Keratinocyte (primary cell): ENCODE measurements at regions not wholly inside any gene's neighbourhood (a gene's known extent, or its start where the extent isn't known, plus 50 kb on each side); places are given as distances from the start of the nearest gene placed in this dataset.

ENCODE experiments used
- DNase-seq: peaks from one replicate; pipeline ENCODE4 v3.0.0-alpha.2; 2011; ENCODE audit warnings: low read depth, missing footprints, low spot score
- FAIRE-seq: peaks from 2 replicates; lab custom pipeline; 2011; peaks lifted over from hg19 to GRCh38; lab: Jason Lieb, UNC
- H2AFZ ChIP-seq: 2 replicates; pipeline ENCODE4 v1.6.0; 2012; ENCODE audit warnings: low read length, control low read depth, inconsistent platforms; ENCODE audit not compliant: control insufficient read depth
- H3K27ac ChIP-seq: 2 replicates; pipeline ENCODE4 v1.5.1; 2011; ENCODE audit warnings: low read length; ENCODE audit not compliant: control insufficient read depth, insufficient read depth
- H3K27me3 ChIP-seq: 3 replicates; pipeline ENCODE4 v1.6.0; 2011; ENCODE audit warnings: low read length; ENCODE audit not compliant: control insufficient read depth, insufficient read depth; ENCODE audit errors: extremely low read depth
- H3K36me3 ChIP-seq, 2 experiments: 2 replicates in 1 of 2; 3 replicates in 1 of 2; pipeline ENCODE4 v1.5.1; 2011; ENCODE audit warnings: low read length in 2 of 2, mild to moderate bottlenecking in 1 of 2; ENCODE audit not compliant: control insufficient read depth in 2 of 2, insufficient read depth in 2 of 2; ENCODE audit errors: extremely low read depth in 1 of 2
- H3K4me1 ChIP-seq: 3 replicates; pipeline ENCODE4 v1.5.1; 2011; ENCODE audit warnings: low read length; ENCODE audit not compliant: control insufficient read depth, insufficient read depth; ENCODE audit errors: extremely low read depth
- H3K4me2 ChIP-seq: 3 replicates; pipeline ENCODE4 v1.6.0; 2011; ENCODE audit warnings: low read depth, low read length; ENCODE audit not compliant: control insufficient read depth, insufficient read depth; ENCODE audit errors: extremely low read depth
- H3K4me3 ChIP-seq, 3 experiments: fragments of 200-600 bp in 1 of 3; sonication (generic) in 1 of 3; 2 replicates in 2 of 3; 3 replicates in 1 of 3; pipeline ENCODE4 v1.5.1; 2011 to 2016; ENCODE audit warnings: low read length in 3 of 3, mild to moderate bottlenecking in 3 of 3, control low read depth in 2 of 3, inconsistent platforms in 1 of 3, low read depth in 1 of 3, mixed read lengths in 1 of 3, mixed run types in 1 of 3, moderate library complexity in 1 of 3; ENCODE audit not compliant: control insufficient read depth in 2 of 3, insufficient read depth in 2 of 3; ENCODE audit errors: extremely low read depth in 1 of 3
- H3K79me2 ChIP-seq: 2 replicates; pipeline ENCODE4 v1.6.0; 2012; ENCODE audit warnings: low read length; ENCODE audit not compliant: control insufficient read depth, insufficient read depth
- H3K9ac ChIP-seq: 3 replicates; pipeline ENCODE4 v1.6.0; 2011; ENCODE audit warnings: low read length; ENCODE audit not compliant: control insufficient read depth, insufficient read depth; ENCODE audit errors: extremely low read depth
- H3K9me1 ChIP-seq: 3 replicates; pipeline ENCODE4 v1.6.0; 2011; ENCODE audit warnings: low read length; ENCODE audit not compliant: control insufficient read depth, insufficient read depth; ENCODE audit errors: extremely low read depth
- H3K9me3 ChIP-seq: 2 replicates; pipeline ENCODE4 v1.5.1; 2012; ENCODE audit warnings: low read depth, low read length; ENCODE audit not compliant: control insufficient read depth
- H4K20me1 ChIP-seq: 3 replicates; pipeline ENCODE4 v1.6.0; 2011; ENCODE audit warnings: low read length; ENCODE audit not compliant: control insufficient read depth, insufficient read depth; ENCODE audit errors: extremely low read depth
- CTCF ChIP-seq, 3 experiments: IDR thresholded peaks in 1 of 3; conservative IDR thresholded peaks in 1 of 3; optimal IDR thresholded peaks in 1 of 3; 2 replicates in 2 of 3; 3 replicates in 1 of 3; pipeline versions ENCODE3 to v1.5.1; 2011; ENCODE audit warnings: low read length in 3 of 3, mild to moderate bottlenecking in 3 of 3, moderate library complexity in 2 of 3, control low read depth in 1 of 3, inconsistent platforms in 1 of 3; ENCODE audit not compliant: insufficient read depth in 2 of 3; ENCODE audit errors: extremely low read depth in 1 of 3
- EZH2 ChIP-seq: IDR thresholded peaks from one replicate; pipeline ENCODE4 v1.6.1; 2012; ENCODE audit warnings: inconsistent platforms, mild to moderate bottlenecking, low read length, moderate library complexity
- dilution Hi-C: fragments of 300-500 bp; cut with MboI; formaldehyde crosslinking; loops from one replicate; pipeline ENCODE4 v1.7.0; 2020; ENCODE audit warnings: low sequenced_read_pairs; ENCODE audit not compliant: extremely low pct_ligation_motif_present

DNA sequence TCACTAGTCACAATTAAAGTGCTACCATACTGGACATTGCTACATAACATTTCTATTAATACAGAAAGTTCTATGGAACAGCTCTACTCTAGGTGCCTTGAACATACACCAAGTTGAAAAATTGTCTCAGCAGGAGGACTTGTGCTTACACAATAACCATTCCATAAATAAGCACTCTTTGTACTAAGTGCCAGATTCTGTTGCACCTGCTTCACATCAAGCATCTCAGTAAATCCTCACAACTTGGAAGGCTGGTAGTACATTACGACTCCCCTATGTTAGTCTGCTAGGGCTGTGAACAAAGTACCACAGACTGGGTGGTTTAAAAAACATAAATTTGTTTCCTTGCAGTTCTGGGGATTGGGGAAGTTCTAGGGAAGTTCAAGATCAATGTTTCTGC lies 296.9 kb upstream of the NCKAP5 start:
- FAIRE-seq (no peak), DNase-seq (no peak)
- Histone ChIP-seq H3K9ac (no peak overlapping the region), H3K4me1 (no peaks in the 10 kb centered on the region), H3K27ac (no peak overlapping the region), H3K9me3 (no peaks in the 10 kb centered on the region), H3K36me3 (no peaks in the 10 kb centered on the region), H4K20me1 (no peaks in the 10 kb centered on the region), H3K79me2 (no peaks in the 10 kb centered on the region), H3K27me3 (peaks cover 9% of the 10 kb centered on the region), H3K4me2 (no peak overlapping the region), H2AFZ (no peak overlapping the region), H3K9me1 (no peaks in the 10 kb centered on the region), H3K4me3 (no peak overlapping the region)
- dilution Hi-C loops: no loop called here
- no peak for TF ChIP-seq EZH2
- no peak for TF ChIP-seq CTCF (optimal IDR thresholded peaks at IDR 0.05 in 1 of 3, IDR thresholded peaks at IDR 0.05 in 1 of 3, conservative IDR thresholded peaks at IDR 0.05 in 1 of 3; ENCODE audit: extremely low read depth in 1 of 3, insufficient read depth in 2 of 3, low read length in 3 of 3)

- Histone ChIP-seq H2AFZ (no peak overlapping the region), H3K9me1 (no peaks in the 10 kb centered on the region), H4K20me1 (no peaks in the 10 kb centered on the region), H3K79me2 (no peaks in the 10 kb centered on the region), H3K27me3 (peaks cover 9% of the 10 kb centered on the region), H3K4me3 (no peak overlapping the region), H3K4me1 (no peaks in the 10 kb centered on the region), H3K36me3 (no peaks in the 10 kb centered on the region), H3K9me3 (no peaks in the 10 kb centered on the region), H3K27ac (no peak overlapping the region), H3K9ac (no peak overlapping the region), H3K4me2 (no peak overlapping the region)
- FAIRE-seq (no peak), DNase-seq (no peak)
- dilution Hi-C loops: no loop called here
- TF ChIP-seq CTCF (optimal IDR thresholded peaks at IDR 0.05 in 1 of 3, IDR thresholded peaks at IDR 0.05 in 1 of 3, conservative IDR thresholded peaks at IDR 0.05 in 1 of 3; ENCODE audit: extremely low read depth in 1 of 3, insufficient read depth in 2 of 3, low read length in 3 of 3) (no peak), EZH2 (no peak)
Observed at GRCh38 chr2:133867166-133867565, 298.9 kb upstream of the NCKAP5 start.
